H1 (cell line): ENCODE measurements at regions not wholly inside any gene's neighbourhood (a gene's known extent, or its start where the extent isn't known, plus 50 kb on each side); places are given as distances from the start of the nearest gene placed in this dataset.

ENCODE experiments used
- NRF1 ChIP-seq: IDR thresholded peaks from 2 replicates; pipeline ENCODE4 v1.6.1; 2011; ENCODE audit warnings: mild to moderate bottlenecking, low read depth, low read length, improper control_type of control experiment
- SAP30 ChIP-seq: fragments of 300-600 bp; sonication (generic); IDR thresholded peaks from 2 replicates; pipeline ENCODE4 v1.7.1; 2012; ENCODE audit warnings: low read length, moderate library complexity, mild to moderate bottlenecking, inconsistent platforms; ENCODE audit not compliant: insufficient read depth, insufficient replicate concordance
- TCF12 ChIP-seq: IDR thresholded peaks from 2 replicates; pipeline ENCODE4 v1.6.1; 2011; ENCODE audit warnings: low read depth, mild to moderate bottlenecking, low read length
- TEAD4 ChIP-seq: IDR thresholded peaks from 2 replicates; pipeline ENCODE4 v1.6.1; 2012; ENCODE audit warnings: low read depth, low read length, inconsistent platforms, mixed read lengths
- ZNF274 ChIP-seq: IDR thresholded peaks from 2 replicates; pipeline ENCODE4 v1.7.0; 2012; ENCODE audit warnings: low read length, borderline replicate concordance; ENCODE audit errors: extremely low read depth

- TF ChIP-seq NRF1, result no peak
- no peak for TF ChIP-seq ZNF274
- TF ChIP-seq SAP30, result no peak
- no peak for TF ChIP-seq TCF12
- no peak for TF ChIP-seq TEAD4
These were observed 792.5 kb downstream of the BRD1 start (continued) for GRCh38 chr22:49034836-49035817.
